Adrenal gland (tissue), 9 donors: ENCODE measurements at regions not wholly inside any gene's neighbourhood (a gene's known extent, or its start where the extent isn't known, plus 50 kb on each side); places are given as distances from the start of the nearest gene placed in this dataset.

ENCODE experiments used
- DNase-seq, 7 donors: peaks; one replicate each; pipeline ENCODE4 v3.0.0-alpha.2; 2019 to 2020
- H3K27ac ChIP-seq, 5 donors: fragments of 200-600 bp; sonication (generic) in 4 of 5; 1 replicate in 3 of 5; 2 replicates in 2 of 5; pipeline versions ENCODE4 v1.5.1 to v1.8.0; 2016 to 2020; ENCODE audit warnings: mild to moderate bottlenecking in 1 of 5
- H3K27me3 ChIP-seq: fragments of 200-600 bp; 2 replicates; pipeline ENCODE4 v1.8.0; 2021
- H3K36me3 ChIP-seq, 2 donors: fragments of 200-600 bp; replicated peaks in 1 of 2; 1 replicate in 1 of 2; 2 replicates in 1 of 2; pipeline versions ENCODE4 v1.5.1 to v1.8.0; 2018 to 2022
- H3K4me1 ChIP-seq, 2 donors: fragments of 200-600 bp; replicated peaks in 1 of 2; 1 replicate in 1 of 2; 2 replicates in 1 of 2; pipeline versions ENCODE4 v1.5.1 to v1.8.0; 2018 to 2021
- H3K4me3 ChIP-seq, 4 donors: fragments of 200-600 bp; sonication (generic) in 3 of 4; one replicate each; pipeline ENCODE4 v1.5.1; 2016 to 2018
- H3K9me3 ChIP-seq, 3 donors: fragments of 200-600 bp; sonication (generic) in 1 of 3; replicated peaks in 1 of 3; 1 replicate in 2 of 3; 2 replicates in 1 of 3; pipeline versions ENCODE4 v1.5.1 to v1.8.0; 2016 to 2021
- CTCF ChIP-seq, 6 experiments: fragments of 450-650 bp in 4 of 6; fragments of 200-600 bp in 2 of 6; sonication (generic) in 1 of 6; IDR thresholded peaks; 1 replicate in 5 of 6; 2 replicates in 1 of 6; pipeline versions ENCODE4 v1.5.1 to v1.8.0; 2016 to 2021; ENCODE audit warnings: antibody characterized with exemption in 6 of 6, mild to moderate bottlenecking in 2 of 6, moderate library complexity in 1 of 6
- POLR2A ChIP-seq, 2 donors: fragments of 450-650 bp; IDR thresholded peaks; one replicate each; pipeline ENCODE4 v1.6.1; 2017; ENCODE audit warnings: antibody characterized with exemption in 2 of 2, mild to moderate bottlenecking in 2 of 2, moderate library complexity in 1 of 2
- WGBS, 4 donors: extraction: QIAGEN DNeasy Blood & Tissue Kit in 2 of 4; methylation state at CpG; one replicate each; pipeline versions ENCODE4 v1.1.5 to v1.1.7; 2013 to 2017; 5-methylcytosine and 5-hydroxymethylcytosine counted together
- intact Hi-C, 2 donors: fragments of 100-400 bp; cut with DNase I; formaldehyde crosslinking; loops; one replicate each; pipeline versions ENCODE4 v1.14.1 to v1.15.0; 2022 to 2023
- donor health status: healthy with polysubstance abuse.
- donor health status: Bipolar disorder and iron deficiency.
- donor health status: DM: yes; HTN: yes; CAD: no.
- donor health status: DM: no; HTN: no; CAD: no.
- donor health status: DM: no; HTN: no; CAD: no.

- TF ChIP-seq CTCF (IDR thresholded peaks at IDR 0.05), result no peak
- TF ChIP-seq POLR2A (IDR thresholded peaks at IDR 0.05), result no peak
- Histone ChIP-seq H3K27ac (no peak overlapping the region), H3K4me3 (no peak overlapping the region), H3K27me3 (no peaks in the 10 kb centered on the region), H3K36me3 (no peaks in the 10 kb centered on the region), H3K9me3 (no peaks in the 10 kb centered on the region), H3K4me1 (no peaks in the 10 kb centered on the region)
- WGBS, 4 donors, result 68 to 84% (median 76%) methylated on average over 4 of the region's 4 CpGs
- intact Hi-C loops, result no loop called here
- DNase-seq, result no peak
Measured at GRCh38 chr12:17062267-17063036, 456.5 kb upstream of the LMO3 start.

GRCh38 chr12:17060260-17060659 lies 454.3 kb upstream of the LMO3 start:
- Histone ChIP-seq H3K27ac (no peak overlapping the region), H3K4me1 (no peaks in the 10 kb centered on the region), H3K4me3 (no peak overlapping the region), H3K27me3 (no peaks in the 10 kb centered on the region), H3K9me3 (no peaks in the 10 kb centered on the region), H3K36me3 (no peaks in the 10 kb centered on the region)
- TF ChIP-seq POLR2A (IDR thresholded peaks at IDR 0.05) (no peak), CTCF (IDR thresholded peaks at IDR 0.05) (no peak)
- 66 to 72% (median 68%) methylated on average over 5 of the region's 5 CpGs for whole genome bisulfite sequencing, 4 donors
- DNase-seq, result no peak
- intact Hi-C loops, result no loop called here

DNA sequence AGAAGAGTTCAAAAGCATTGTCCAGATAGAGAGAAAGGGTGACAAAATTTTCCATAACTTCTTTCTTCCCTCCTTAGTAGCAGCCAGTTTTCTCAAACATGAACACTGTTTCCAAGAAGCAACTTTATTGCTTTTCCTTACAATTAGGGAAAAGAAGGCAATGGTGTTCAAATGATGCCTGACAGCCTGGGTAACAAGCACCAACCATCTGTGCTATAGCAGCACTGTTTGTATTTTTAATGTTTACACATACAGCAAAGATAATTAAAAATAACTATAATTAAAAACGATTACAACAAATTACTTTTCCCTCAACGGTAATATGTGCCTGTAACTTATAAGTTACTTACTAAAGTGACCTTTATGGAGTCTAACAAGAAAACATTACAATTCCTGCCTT lies 450.6 kb upstream of the LMO3 start:
- TF ChIP-seq POLR2A (IDR thresholded peaks at IDR 0.05), result no peak
- TF ChIP-seq CTCF (IDR thresholded peaks at IDR 0.05), result no peak
- no peaks in the 10 kb centered on the region for H3K9me3 ChIP-seq
- no peak for DNase-seq
- no peak overlapping the region for H3K4me3 ChIP-seq
- no peaks in the 10 kb centered on the region for H3K36me3 ChIP-seq
- no peaks in the 10 kb centered on the region for H3K4me1 ChIP-seq
- WGBS, 4 donors, result 52 to 61% (median 59%) methylated on average over 2 of the region's 2 CpGs
- H3K27ac ChIP-seq, result no peak overlapping the region
- intact Hi-C loops, result no loop called here
- H3K27me3 ChIP-seq, result no peaks in the 10 kb centered on the region

GRCh38 chr12:17038923-17039322 lies 433.0 kb upstream of the LMO3 start:
- no peaks in the 10 kb centered on the region for H3K9me3 ChIP-seq
- DNase-seq, result no peak
- TF ChIP-seq CTCF (IDR thresholded peaks at IDR 0.05), result no peak
- no peak for TF ChIP-seq POLR2A (IDR thresholded peaks at IDR 0.05)
- intact Hi-C loops, result no loop called here
- no peak overlapping the region for H3K27ac ChIP-seq
- H3K4me3 ChIP-seq, result no peak overlapping the region
- no peaks in the 10 kb centered on the region for H3K4me1 ChIP-seq
- no peaks in the 10 kb centered on the region for H3K27me3 ChIP-seq
- H3K36me3 ChIP-seq, result no peaks in the 10 kb centered on the region
